Tongue (tissue), 1 donor: ENCODE measurements at regions not wholly inside any gene's neighbourhood (a gene's known extent, or its start where the extent isn't known, plus 50 kb on each side); places are given as distances from the start of the nearest gene placed in this dataset.
"Not testable (repeated sequence)": the region's sequence is repeated elsewhere in the genome, so short reads cannot be mapped to it uniquely, and the experiment has no call there.

Source experiments
- DNase-seq: peaks from one replicate; pipeline ENCODE4 v3.0.0-alpha.2; 2015

DNA sequence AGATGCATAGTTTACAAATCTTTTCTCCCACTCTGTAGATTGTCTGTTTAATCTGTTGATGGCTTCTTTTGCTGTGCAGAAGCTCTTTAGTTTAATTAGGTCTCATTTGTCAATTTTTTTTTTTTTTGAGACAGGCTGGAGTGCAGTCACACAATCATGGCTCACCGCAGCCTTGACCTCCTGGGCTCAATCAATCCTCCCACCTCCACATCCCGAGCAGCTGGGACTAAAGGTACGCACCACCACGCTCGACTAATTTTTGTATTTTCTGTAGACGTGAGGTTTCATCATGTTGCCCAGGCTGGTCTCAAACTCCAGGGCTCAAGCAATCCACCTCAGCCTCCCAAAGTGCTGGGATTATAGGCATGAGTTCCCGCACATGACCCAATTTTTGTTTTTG, 1655.8 kb downstream of the REEP3 start:
- DNase-seq = no peak

DNA sequence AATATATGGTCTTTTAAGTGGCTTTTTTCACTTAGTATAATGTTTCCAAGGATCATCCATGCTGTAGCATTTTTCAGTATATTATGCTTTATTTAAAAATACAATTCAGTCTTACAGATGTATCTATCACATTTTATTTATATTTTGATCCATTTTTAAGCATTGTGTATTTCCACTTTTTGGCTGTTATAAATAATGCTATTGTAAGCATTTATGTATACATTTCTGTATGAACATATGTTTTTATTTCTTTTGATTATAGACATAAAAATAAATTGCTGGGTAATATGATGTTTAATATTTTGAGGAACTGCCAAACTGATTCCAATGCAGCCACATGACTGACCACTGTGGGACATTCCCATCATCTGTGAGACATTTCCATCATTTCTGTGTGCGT, 1662.0 kb downstream of the REEP3 start:
- DNase-seq = no peak

DNA sequence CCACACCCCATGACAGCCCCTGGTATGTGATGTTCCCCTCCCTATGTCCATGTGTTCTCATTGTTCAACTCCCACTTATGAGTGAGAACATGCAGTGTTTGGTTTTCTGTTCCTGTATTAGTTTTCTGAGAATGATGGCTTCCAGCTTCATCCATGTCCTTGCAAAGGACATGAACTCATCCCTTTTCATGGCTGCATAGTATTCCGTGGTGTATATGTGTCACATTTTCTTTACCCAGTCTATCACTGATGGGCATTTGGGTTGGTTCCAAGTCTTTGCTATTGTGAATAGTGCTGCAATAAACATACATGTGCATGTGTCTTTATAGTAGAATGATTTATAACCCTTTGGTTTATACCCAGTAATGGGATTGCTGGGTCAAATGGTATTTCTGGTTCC, 1665.5 kb downstream of the REEP3 start:
- DNase-seq = not testable (repeated sequence)

DNA sequence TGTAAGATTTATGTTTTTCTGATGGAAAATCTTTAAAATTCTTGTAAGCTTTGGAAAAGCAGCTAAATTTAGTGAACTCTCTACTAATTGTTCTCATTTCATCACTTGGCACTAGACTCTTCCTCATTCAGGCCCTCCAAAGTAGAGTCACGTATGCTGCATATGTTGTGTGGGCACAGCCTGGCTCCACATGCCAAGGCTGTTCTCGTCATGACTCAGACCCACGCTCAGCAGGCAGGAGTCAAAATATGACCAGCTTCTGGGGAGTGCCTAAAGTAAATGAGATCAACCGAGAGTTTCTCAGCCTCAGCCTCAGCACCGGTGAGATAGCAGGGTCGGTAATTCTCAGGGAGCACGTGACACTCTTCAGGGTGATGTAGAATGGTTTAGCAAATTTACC, 1672.9 kb downstream of the REEP3 start:
- DNase-seq = no peak

DNA sequence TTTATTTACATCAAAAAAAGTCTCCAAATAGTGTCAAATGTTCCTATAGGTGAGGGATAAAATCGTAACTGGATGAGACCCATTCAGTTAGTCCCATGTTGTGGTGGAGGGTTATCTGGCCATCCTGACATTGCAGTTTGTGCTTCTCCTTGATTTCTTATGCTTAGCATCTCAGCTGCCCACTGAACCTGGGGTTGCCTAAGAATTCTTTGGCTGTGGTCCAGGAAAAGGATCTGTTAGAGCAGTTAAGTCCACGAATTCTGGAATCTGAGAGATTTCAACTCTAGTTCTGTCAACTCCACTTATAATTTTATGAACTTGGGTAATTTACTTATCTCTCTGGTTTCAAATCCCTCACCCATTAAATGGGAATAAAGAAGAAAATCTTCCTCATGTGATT, 1673.4 kb downstream of the REEP3 start:
- DNase-seq = no peak

GRCh38 chr10:65196111-65196510, 1674.9 kb downstream of the REEP3 start:
- DNase-seq = peak; percentile 58

- DNase-seq = peak; percentile 25
Measured at GRCh38 chr10:65197935-65198334, 1676.7 kb downstream of the REEP3 start.

DNA sequence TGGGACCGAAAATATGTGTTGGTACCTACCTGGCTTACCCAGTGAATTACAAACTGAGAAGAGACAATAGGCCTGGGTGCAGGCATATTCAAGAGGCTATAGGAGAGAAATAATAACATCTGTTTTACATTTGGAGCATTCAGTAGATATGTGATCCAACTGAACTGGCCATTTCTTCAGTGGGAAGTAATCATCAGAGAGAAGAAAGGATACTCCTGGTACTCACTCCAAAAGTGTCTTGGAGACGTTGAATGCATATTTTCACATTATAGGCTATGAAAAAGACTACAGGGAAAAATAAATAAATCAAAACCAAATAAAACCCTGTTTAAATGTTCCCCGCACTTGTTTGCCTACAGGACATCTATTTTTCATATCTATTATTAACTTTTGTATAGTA, 1680.3 kb downstream of the REEP3 start:
- no peak for DNase-seq

GRCh38 chr10:65204999-65205398, 1683.8 kb downstream of the REEP3 start:
- no peak for DNase-seq

DNA sequence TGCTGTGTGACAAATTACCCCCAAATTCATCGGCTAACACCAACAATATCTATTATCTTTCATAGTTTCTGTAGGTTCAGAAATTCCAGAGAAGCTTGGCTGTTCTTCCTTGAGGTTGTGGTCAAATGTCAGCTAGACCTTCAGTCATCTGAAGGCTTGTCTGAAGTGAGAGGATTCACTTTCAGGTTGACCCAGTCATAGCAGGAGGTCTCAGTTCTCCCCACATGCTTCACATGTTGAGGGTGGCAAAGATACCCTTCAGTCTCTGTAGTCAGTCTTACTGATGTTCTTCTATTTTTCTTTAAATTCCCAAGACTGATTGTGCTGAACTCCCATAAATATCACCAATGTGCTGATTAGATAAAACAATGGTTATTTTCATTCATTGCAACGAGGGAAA, 1692.0 kb downstream of the REEP3 start:
- no peak for DNase-seq

- no peak for DNase-seq
Measured at GRCh38 chr10:65219444-65219843, 1698.2 kb downstream of the REEP3 start.

- no peak for DNase-seq
Measured at GRCh38 chr10:65231148-65231547, 1694.7 kb upstream of the LRRTM3 start.

DNA sequence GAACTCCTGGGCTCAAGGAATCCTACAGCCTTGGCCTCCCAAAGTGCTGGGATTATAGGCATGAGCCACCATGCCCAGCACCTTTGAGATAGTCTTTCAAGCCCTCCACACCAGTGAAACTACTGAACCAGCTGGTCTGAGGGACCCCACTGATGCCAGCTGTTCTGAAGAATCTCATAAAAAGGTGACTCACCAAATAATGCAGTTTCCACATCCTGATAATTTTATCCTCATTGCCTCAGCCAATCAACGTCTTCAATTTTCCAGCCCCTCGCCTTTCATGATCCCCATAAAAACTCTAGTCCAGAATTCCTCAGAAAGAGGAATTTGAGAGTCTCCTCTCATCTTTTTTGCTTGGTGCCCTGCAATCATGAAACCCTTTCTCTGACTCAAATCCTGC, 1691.6 kb upstream of the LRRTM3 start:
- no peak for DNase-seq

GRCh38 chr10:65235266-65235665, 1690.6 kb upstream of the LRRTM3 start:
- no peak for DNase-seq

DNA sequence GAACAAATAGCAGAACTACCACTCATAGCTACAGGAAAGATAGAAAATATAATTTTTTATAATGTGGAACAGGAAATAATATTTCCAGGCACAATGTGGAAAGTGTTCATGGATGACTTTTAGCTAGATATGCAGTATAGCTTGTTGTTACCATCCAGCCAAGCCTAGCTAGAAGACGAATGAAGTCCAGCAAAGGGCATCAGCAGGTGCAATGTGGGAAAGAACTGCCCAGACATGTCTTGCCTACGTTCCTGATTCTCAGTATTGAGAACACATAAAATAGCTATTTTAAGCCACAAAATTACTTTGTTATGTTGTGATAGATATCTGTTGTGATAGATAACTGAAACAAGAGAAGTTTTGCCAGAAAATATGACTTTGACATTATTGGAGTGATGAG, 1690.0 kb upstream of the LRRTM3 start:
- DNase-seq = no peak

DNA sequence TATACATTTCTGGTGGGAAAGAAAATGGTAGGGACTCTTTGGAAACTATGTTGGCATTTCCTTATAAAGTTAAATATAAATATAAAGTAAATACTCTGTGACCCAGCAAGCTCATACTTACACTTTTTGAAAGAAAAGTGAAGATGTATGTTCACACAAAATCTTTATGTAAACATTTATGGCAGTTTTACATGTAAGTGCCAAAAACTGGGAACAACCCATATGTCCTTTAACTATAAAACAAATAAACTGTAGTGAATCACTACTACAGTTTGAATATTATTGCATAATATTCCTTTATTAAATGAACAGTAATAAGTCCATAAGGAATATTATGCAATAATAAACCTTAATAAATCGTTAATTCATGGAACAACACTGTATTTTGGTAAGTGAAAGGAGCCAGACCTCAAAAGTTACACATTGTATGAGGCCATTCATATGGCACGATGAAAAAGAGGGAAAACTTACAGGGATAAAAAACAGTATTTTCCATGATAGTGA, 1660.3 kb upstream of the LRRTM3 start:
- DNase-seq = no peak

- not testable (repeated sequence) for DNase-seq
Measured at GRCh38 chr10:65269551-65269950, 1656.3 kb upstream of the LRRTM3 start.

DNA sequence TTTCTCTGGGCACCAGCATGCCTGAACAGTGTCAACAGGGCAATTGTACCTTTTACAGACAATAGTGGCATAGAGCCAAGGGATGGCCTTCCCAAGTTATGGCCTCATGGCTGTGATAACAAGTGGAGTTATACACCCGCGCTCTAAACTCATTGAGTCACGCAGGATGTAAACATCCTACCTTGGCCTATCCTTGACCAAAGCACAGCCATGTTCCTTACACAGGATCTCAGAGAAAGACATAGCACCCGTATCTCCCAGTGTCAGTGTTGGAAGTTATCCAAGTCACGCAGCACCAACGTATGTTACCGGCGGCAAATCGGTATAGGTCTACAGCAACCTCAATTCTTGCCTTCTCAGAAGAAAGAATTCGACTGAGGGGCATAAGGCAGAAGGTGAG, 1654.9 kb upstream of the LRRTM3 start:
- no peak for DNase-seq

DNA sequence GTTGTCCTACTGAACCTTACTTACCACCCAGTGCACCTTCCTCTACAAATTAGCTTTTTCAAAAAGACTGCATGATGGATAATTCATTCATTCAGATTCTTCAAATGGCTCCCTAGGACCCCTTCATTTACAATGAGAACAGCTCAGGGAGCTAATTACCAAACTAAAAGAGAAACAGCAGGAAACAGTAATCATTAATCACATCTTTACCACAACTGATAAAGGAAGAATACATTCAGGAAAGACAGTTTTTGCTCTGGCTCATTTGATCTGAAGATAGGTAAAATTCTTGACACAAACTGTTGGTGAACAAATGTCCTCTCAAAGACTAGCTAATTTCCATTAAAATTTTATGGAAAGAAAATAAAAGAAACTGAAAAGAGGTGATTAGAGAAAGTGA, 1652.7 kb upstream of the LRRTM3 start:
- DNase-seq = no peak

- no peak for DNase-seq
Measured at GRCh38 chr10:65275296-65275695, 1650.5 kb upstream of the LRRTM3 start.

DNA sequence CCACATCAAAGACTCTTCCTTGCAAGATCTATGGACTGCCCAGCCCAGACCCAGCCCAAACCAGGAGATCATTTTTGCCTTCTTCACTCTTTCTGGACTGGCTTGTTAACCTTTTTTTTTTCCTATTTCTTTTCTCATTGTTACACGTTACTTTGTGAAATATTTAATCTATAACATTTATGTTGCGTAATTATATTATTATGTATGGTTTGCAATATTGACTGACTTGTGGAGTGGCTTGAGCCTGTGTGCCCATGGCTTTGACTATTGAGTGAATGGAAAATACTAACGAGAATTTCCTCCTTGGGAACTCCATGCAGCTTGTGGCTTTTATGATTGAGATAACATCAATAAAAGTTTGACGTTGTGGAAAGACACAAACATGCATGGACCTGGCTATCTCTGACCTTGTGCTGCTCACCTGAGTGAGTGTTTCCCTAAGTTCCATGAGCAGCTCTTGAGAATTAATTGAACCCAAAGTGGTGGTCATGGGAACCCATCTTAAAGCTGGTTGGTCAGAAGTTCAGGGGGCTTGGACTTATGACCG, 1641.3 kb upstream of the LRRTM3 start:
- DNase-seq = no peak

- DNase-seq = not testable (repeated sequence)
Measured at GRCh38 chr10:65285726-65286125, 1640.1 kb upstream of the LRRTM3 start.

GRCh38 chr10:65291286-65291685, 1634.5 kb upstream of the LRRTM3 start:
- no peak for DNase-seq

GRCh38 chr10:65292551-65292950, 1633.3 kb upstream of the LRRTM3 start:
- DNase-seq = no peak

DNA sequence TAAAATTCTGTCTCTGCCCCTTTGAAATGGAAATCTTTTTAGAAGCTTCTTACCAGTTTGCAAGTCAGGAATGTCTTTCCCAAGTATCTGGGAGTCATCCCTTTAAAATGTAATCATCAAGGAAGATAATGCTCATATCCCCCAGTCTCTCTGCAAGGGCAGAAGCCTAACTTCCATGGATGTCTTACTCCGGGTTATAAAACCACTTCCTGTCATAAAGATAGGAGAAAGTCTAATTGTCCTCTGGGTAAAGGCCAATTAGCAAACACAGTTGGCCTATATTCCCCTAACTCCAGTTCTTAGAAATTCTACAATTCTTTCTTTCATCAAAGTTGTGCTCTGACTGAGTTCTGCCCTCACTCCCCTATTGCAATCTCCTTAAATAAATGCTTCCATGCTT, 1631.5 kb upstream of the LRRTM3 start:
- DNase-seq = no peak
